ENCODE measurements at regions not wholly inside any gene's neighbourhood (a gene's known extent, or its start where the extent isn't known, plus 50 kb on each side); places are given as distances from the start of the nearest gene placed in this dataset.

- H3K4me3 Mint-ChIP-seq, result no peak overlapping the region
- H3K27ac Mint-ChIP-seq, result no peak overlapping the region
- peaks cover 2 to 4% of the 10 kb centered on the region in 2 donors for H3K27me3 Mint-ChIP-seq
- Histone ChIP-seq H3K36me3 (ENCODE audit: insufficient read depth, low read length) (no peaks in the 10 kb centered on the region), H3K4me1 (ENCODE audit: insufficient read depth, low read length) (no peaks in the 10 kb centered on the region), H3K27me3 (ENCODE audit: insufficient read depth, low read length) (no peaks in the 10 kb centered on the region), H3K9me3 (ENCODE audit: control insufficient read depth in 1 of 2, low read length in 2 of 2) (no peaks in the 10 kb centered on the region), H3K4me3 (ENCODE audit: low read length in 2 of 2) (no peak overlapping the region), H3K27ac (ENCODE audit: low read depth, low read length) (no peak overlapping the region)
- DNase-seq, result no peak
- peaks cover 0 to 7% (median 0%) of the 10 kb centered on the region in 8 donors for H3K9me3 Mint-ChIP-seq
- H3K36me3 Mint-ChIP-seq, result no peaks in the 10 kb centered on the region
- no peaks in the 10 kb centered on the region for H3K4me1 Mint-ChIP-seq
- POLR2A ChIA-PET (ENCODE audit: partially characterized antibody), result no interaction called here
- intact Hi-C loops (cut with micrococcal nuclease), result no loop called here
- CTCF ChIA-PET (ENCODE audit: partially characterized antibody), result no interaction called here
Observed at GRCh38 chr20:40481743-40482458, 207.1 kb downstream of the MAFB start.

- Histone ChIP-seq H3K27ac (ENCODE audit: low read depth, low read length) (no peak overlapping the region), H3K27me3 (ENCODE audit: insufficient read depth, low read length) (no peaks in the 10 kb centered on the region), H3K9me3 (ENCODE audit: control insufficient read depth in 1 of 2, low read length in 2 of 2) (no peaks in the 10 kb centered on the region), H3K36me3 (ENCODE audit: insufficient read depth, low read length) (no peaks in the 10 kb centered on the region), H3K4me3 (ENCODE audit: low read length in 2 of 2) (no peak overlapping the region), H3K4me1 (ENCODE audit: insufficient read depth, low read length) (no peaks in the 10 kb centered on the region)
- ChIA-PET CTCF (ENCODE audit: partially characterized antibody) (no interaction called here), POLR2A (ENCODE audit: partially characterized antibody) (no interaction called here)
- Mint-ChIP-seq H3K36me3 (no peaks in the 10 kb centered on the region), H3K9me3 (peaks cover 0 to 6% (median 0%) of the 10 kb centered on the region in 8 donors), H3K4me1 (no peaks in the 10 kb centered on the region), H3K27me3 (peaks cover 4% of the 10 kb centered on the region in 2 donors), H3K4me3 (no peak overlapping the region), H3K27ac (no peak overlapping the region)
- intact Hi-C loops (cut with micrococcal nuclease), result no loop called here
- no peak for DNase-seq
Observed at GRCh38 chr20:40481337-40481736, 207.7 kb downstream of the MAFB start.

DNA sequence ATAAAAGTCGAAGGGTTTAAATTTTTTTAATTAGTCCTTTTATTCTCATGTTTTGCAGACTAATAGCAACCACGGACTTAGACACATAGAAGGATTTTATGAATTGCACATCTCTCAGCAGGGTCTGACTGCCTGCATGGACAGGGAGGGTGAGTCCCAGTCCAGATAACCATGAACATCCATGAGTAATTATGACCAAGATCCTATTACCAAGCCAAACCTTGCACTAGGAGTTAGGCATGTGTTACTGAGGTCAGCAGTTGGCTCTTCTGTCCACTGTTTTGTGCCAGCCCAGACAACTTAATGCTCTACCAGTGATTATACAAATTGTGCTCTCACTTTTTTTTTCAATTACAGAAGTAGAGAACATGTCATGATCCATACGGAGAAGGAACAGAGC, 211.2 kb downstream of the MAFB start:
- CTCF ChIA-PET (ENCODE audit: partially characterized antibody), result no interaction called here
- no peaks in the 10 kb centered on the region for H3K27me3 ChIP-seq (ENCODE audit: insufficient read depth, low read length)
- no peak overlapping the region for H3K4me3 ChIP-seq (ENCODE audit: low read length in 2 of 2)

DNA sequence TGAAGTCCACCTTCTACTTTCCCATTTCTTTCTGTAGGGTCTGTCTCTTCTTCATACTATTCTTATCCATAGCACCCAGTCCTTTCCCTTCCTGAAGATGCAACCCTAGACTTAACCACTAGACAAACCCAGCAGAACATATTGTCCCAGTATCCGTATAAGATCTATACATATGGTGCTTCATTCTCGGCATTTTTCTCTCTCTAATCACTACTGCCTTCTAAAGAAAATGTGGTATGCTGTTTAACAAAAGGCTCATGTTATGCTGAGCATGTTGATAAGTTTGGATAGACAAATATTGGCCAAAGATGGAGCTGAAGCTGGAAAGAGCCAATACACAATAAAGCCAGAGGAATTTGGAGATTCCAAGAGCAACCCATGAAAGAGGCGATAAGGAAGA, 212.6 kb downstream of the MAFB start:
- Histone ChIP-seq H3K27me3 (ENCODE audit: insufficient read depth, low read length) (no peaks in the 10 kb centered on the region), H3K27ac (ENCODE audit: low read depth, low read length) (no peak overlapping the region), H3K4me3 (ENCODE audit: low read length in 2 of 2) (no peak overlapping the region), H3K4me1 (ENCODE audit: insufficient read depth, low read length) (no peaks in the 10 kb centered on the region), H3K9me3 (ENCODE audit: control insufficient read depth in 1 of 2, low read length in 2 of 2) (no peaks in the 10 kb centered on the region), H3K36me3 (ENCODE audit: insufficient read depth, low read length) (no peaks in the 10 kb centered on the region)
- no peak overlapping the region for H3K4me3 Mint-ChIP-seq
- ChIA-PET CTCF (ENCODE audit: partially characterized antibody) (no interaction called here), POLR2A (ENCODE audit: partially characterized antibody) (no interaction called here)
- no peak overlapping the region for H3K27ac Mint-ChIP-seq
- H3K27me3 Mint-ChIP-seq, result peaks cover 4% of the 10 kb centered on the region in 2 donors
- H3K4me1 Mint-ChIP-seq, result peaks cover 0 to 1% (median 0%) of the 10 kb centered on the region in 4 donors
- H3K36me3 Mint-ChIP-seq, result no peaks in the 10 kb centered on the region
- DNase-seq, result no peak
- intact Hi-C loops (cut with micrococcal nuclease), result no loop called here
- H3K9me3 Mint-ChIP-seq, result no peaks in the 10 kb centered on the region

More for the DNA sequence above, 211.2 kb downstream of the MAFB start:
- Mint-ChIP-seq H3K4me3 (no peak overlapping the region), H3K27ac (no peak overlapping the region), H3K9me3 (peaks cover 0 to 3% (median 0%) of the 10 kb centered on the region in 8 donors), H3K4me1 (peaks cover 0 to 1% (median 0%) of the 10 kb centered on the region in 4 donors), H3K27me3 (peaks cover 4% of the 10 kb centered on the region in 2 donors), H3K36me3 (no peaks in the 10 kb centered on the region)
- Histone ChIP-seq H3K4me1 (ENCODE audit: insufficient read depth, low read length) (no peaks in the 10 kb centered on the region), H3K27ac (ENCODE audit: low read depth, low read length) (no peak overlapping the region), H3K36me3 (ENCODE audit: insufficient read depth, low read length) (no peaks in the 10 kb centered on the region), H3K9me3 (ENCODE audit: control insufficient read depth in 1 of 2, low read length in 2 of 2) (no peaks in the 10 kb centered on the region)
- POLR2A ChIA-PET (ENCODE audit: partially characterized antibody), result no interaction called here
- intact Hi-C loops (cut with micrococcal nuclease), result no loop called here
- no peak for DNase-seq

DNA sequence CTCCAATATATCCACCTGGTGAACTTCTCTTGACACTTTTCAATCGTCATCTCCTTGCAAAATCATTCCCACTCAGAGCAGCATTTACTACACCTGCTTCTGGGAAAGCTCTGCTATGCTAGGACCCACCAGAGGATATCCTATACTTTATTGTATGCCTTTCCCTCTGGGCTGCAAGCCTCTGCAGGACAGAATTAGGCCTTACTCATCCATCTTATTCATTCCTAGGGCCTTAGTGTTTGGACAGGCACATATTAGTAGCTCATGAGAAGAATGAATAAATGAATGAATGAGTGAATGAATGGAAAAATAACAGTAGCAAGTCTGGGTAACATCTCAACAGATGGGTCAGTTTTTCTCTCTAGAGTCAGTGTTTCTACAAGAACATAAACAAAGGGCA, 216.1 kb downstream of the MAFB start:
- no peak overlapping the region for H3K4me3 Mint-ChIP-seq
- Histone ChIP-seq H3K27me3 (ENCODE audit: insufficient read depth, low read length) (no peaks in the 10 kb centered on the region), H3K27ac (ENCODE audit: low read depth, low read length) (no peak overlapping the region), H3K36me3 (ENCODE audit: insufficient read depth, low read length) (no peaks in the 10 kb centered on the region), H3K4me3 (ENCODE audit: low read length in 2 of 2) (no peak overlapping the region), H3K9me3 (ENCODE audit: control insufficient read depth in 1 of 2, low read length in 2 of 2) (no peaks in the 10 kb centered on the region), H3K4me1 (ENCODE audit: insufficient read depth, low read length) (no peaks in the 10 kb centered on the region)
- H3K27ac Mint-ChIP-seq, result no peak overlapping the region
- no peaks in the 10 kb centered on the region for H3K36me3 Mint-ChIP-seq
- intact Hi-C loops (cut with micrococcal nuclease), result no loop called here
- CTCF ChIA-PET (ENCODE audit: partially characterized antibody), result no interaction called here
- POLR2A ChIA-PET (ENCODE audit: partially characterized antibody), result no interaction called here
- peaks cover 0 to 1% (median 0%) of the 10 kb centered on the region in 4 donors for H3K4me1 Mint-ChIP-seq
- H3K9me3 Mint-ChIP-seq, result no peaks in the 10 kb centered on the region
- DNase-seq, result no peak
- H3K27me3 Mint-ChIP-seq, result peaks cover 3 to 4% of the 10 kb centered on the region in 2 donors

DNA sequence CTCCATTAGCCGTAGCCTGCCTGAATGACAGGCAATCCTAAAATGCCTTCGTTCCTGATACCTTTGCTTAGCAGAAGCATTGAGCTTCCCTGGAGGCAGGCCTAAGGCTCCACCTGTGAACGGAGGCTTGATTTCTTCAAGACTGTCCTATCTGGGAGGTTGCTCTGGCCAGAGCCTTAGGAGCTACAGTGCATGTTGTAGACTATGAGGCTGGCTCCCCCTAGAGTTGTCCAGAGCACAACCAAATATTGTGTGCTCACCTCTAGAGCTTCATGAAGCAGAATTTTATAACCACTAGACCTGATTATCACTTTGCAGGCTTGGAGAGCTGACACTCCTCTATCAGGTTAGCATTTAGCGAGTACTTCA, 217.8 kb downstream of the MAFB start:
- no peaks in the 10 kb centered on the region for H3K36me3 ChIP-seq (ENCODE audit: insufficient read depth, low read length)
- ChIA-PET CTCF (ENCODE audit: partially characterized antibody) (no interaction called here), POLR2A (ENCODE audit: partially characterized antibody) (no interaction called here)
- DNase-seq, result no peak
- Mint-ChIP-seq H3K9me3 (no peaks in the 10 kb centered on the region), H3K27ac (no peak overlapping the region), H3K27me3 (peaks cover 2 to 3% of the 10 kb centered on the region in 2 donors), H3K4me3 (no peak overlapping the region), H3K36me3 (no peaks in the 10 kb centered on the region), H3K4me1 (peaks cover 0 to 1% (median 0%) of the 10 kb centered on the region in 4 donors)
- no peaks in the 10 kb centered on the region for H3K27me3 ChIP-seq (ENCODE audit: insufficient read depth, low read length)
- no peak overlapping the region for H3K4me3 ChIP-seq (ENCODE audit: low read length in 2 of 2)
- H3K9me3 ChIP-seq (ENCODE audit: control insufficient read depth in 1 of 2, low read length in 2 of 2), result no peaks in the 10 kb centered on the region
- intact Hi-C loops (cut with micrococcal nuclease), result no loop called here
- H3K27ac ChIP-seq (ENCODE audit: low read depth, low read length), result no peak overlapping the region
- H3K4me1 ChIP-seq (ENCODE audit: insufficient read depth, low read length), result no peaks in the 10 kb centered on the region

GRCh38 chr20:40470445-40471260, 218.4 kb downstream of the MAFB start:
- Histone ChIP-seq H3K36me3 (ENCODE audit: insufficient read depth, low read length) (no peaks in the 10 kb centered on the region), H3K27me3 (ENCODE audit: insufficient read depth, low read length) (no peaks in the 10 kb centered on the region), H3K9me3 (ENCODE audit: control insufficient read depth in 1 of 2, low read length in 2 of 2) (no peaks in the 10 kb centered on the region), H3K27ac (ENCODE audit: low read depth, low read length) (no peak overlapping the region), H3K4me1 (ENCODE audit: insufficient read depth, low read length) (no peaks in the 10 kb centered on the region), H3K4me3 (ENCODE audit: low read length in 2 of 2) (no peak overlapping the region)
- H3K9me3 Mint-ChIP-seq, result no peaks in the 10 kb centered on the region
- no peak overlapping the region for H3K27ac Mint-ChIP-seq
- H3K4me1 Mint-ChIP-seq, result peaks cover 0 to 1% (median 0%) of the 10 kb centered on the region in 4 donors
- no peak overlapping the region for H3K4me3 Mint-ChIP-seq
- DNase-seq, result no peak
- intact Hi-C loops (cut with micrococcal nuclease), result no loop called here
- POLR2A ChIA-PET (ENCODE audit: partially characterized antibody), result no interaction called here
- H3K27me3 Mint-ChIP-seq, result peaks cover 2 to 3% of the 10 kb centered on the region in 2 donors
- no peaks in the 10 kb centered on the region for H3K36me3 Mint-ChIP-seq
- CTCF ChIA-PET (ENCODE audit: partially characterized antibody), result no interaction called here
